Ascending aorta (tissue), 2 donors: ENCODE measurements at regions not wholly inside any gene's neighbourhood (a gene's known extent, or its start where the extent isn't known, plus 50 kb on each side); places are given as distances from the start of the nearest gene placed in this dataset.
"Not testable (repeated sequence)": the region's sequence is repeated elsewhere in the genome, so short reads cannot be mapped to it uniquely, and the experiment has no call there.

Experiments
- DNase-seq, 2 donors: peaks; one replicate each; pipeline ENCODE4 v3.0.0-alpha.2; 2019; ENCODE audit warnings: low spot score in 2 of 2
- H3K27ac ChIP-seq, 2 donors: fragments of 200-600 bp; sonication (generic); one replicate each; pipeline ENCODE4 v1.5.1; 2016 to 2017; ENCODE audit warnings: mild to moderate bottlenecking in 1 of 2
- H3K27me3 ChIP-seq: fragments of 200-600 bp; sonication (generic); one replicate; pipeline ENCODE4 v1.5.1; 2017
- H3K36me3 ChIP-seq, 2 donors: fragments of 200-600 bp; sonication (generic); one replicate each; pipeline ENCODE4 v1.5.1; 2016
- H3K4me1 ChIP-seq, 2 donors: fragments of 200-600 bp; sonication (generic); one replicate each; pipeline ENCODE4 v1.5.1; 2016 to 2017; ENCODE audit warnings: mild to moderate bottlenecking in 1 of 2
- H3K4me3 ChIP-seq, 2 donors: fragments of 200-600 bp; sonication (generic); one replicate each; pipeline ENCODE4 v1.5.1; 2016 to 2017; ENCODE audit warnings: mild to moderate bottlenecking in 1 of 2
- H3K9me3 ChIP-seq, 2 donors: fragments of 200-600 bp; sonication (generic); one replicate each; pipeline ENCODE4 v1.5.1; 2016
- CTCF ChIP-seq, 3 experiments: fragments of 200-600 bp in 2 of 3; fragments of 450-650 bp in 1 of 3; sonication (generic) in 2 of 3; IDR thresholded peaks; one replicate each; pipeline ENCODE4 v1.5.1; 2016 to 2019; ENCODE audit warnings: antibody characterized with exemption in 3 of 3, mild to moderate bottlenecking in 1 of 3, moderate library complexity in 1 of 3
- intact Hi-C: fragments of 100-400 bp; cut with DNase I; formaldehyde crosslinking; loops from one replicate; pipeline ENCODE4 v1.15.1; 2023

- Histone ChIP-seq H3K27ac (no peak overlapping the region), H3K4me1 (no peaks in the 10 kb centered on the region), H3K4me3 (no peak overlapping the region), H3K36me3 (no peaks in the 10 kb centered on the region), H3K27me3 (no peaks in the 10 kb centered on the region), H3K9me3 (peaks cover 14 to 19% of the 10 kb centered on the region in 2 donors)
- intact Hi-C loops: no loop called here
- DNase-seq: no peak
- TF ChIP-seq CTCF (IDR thresholded peaks at IDR 0.05): no peak
Observed at GRCh38 chr1:229736376-229736775, 110.3 kb downstream of the URB2 start.

- H3K4me3 ChIP-seq, intact Hi-C loops, H3K36me3 ChIP-seq, H3K27ac ChIP-seq, H3K27me3 ChIP-seq, DNase-seq, H3K4me1 ChIP-seq: not testable (repeated sequence)
- peaks cover 0 to 14% of the 10 kb centered on the region in 2 donors for H3K9me3 ChIP-seq
Observed at GRCh38 chr1:229742614-229743013, 116.6 kb downstream of the URB2 start.

GRCh38 chr1:229749992-229750391 is 123.9 kb downstream of the URB2 start:
- no peaks in the 10 kb centered on the region for H3K36me3 ChIP-seq
- no peak for DNase-seq
- no peak overlapping the region for H3K4me3 ChIP-seq
- H3K9me3 ChIP-seq: no peaks in the 10 kb centered on the region
- H3K4me1 ChIP-seq: no peaks in the 10 kb centered on the region
- TF ChIP-seq CTCF (IDR thresholded peaks at IDR 0.05): no peak
- no peaks in the 10 kb centered on the region for H3K27me3 ChIP-seq
- intact Hi-C loops: no loop called here
- no peak overlapping the region for H3K27ac ChIP-seq

- DNase-seq: no peak
- intact Hi-C loops: no loop called here
- Histone ChIP-seq H3K4me1 (no peaks in the 10 kb centered on the region), H3K9me3 (no peaks in the 10 kb centered on the region), H3K36me3 (no peaks in the 10 kb centered on the region), H3K4me3 (no peak overlapping the region), H3K27ac (no peak overlapping the region), H3K27me3 (no peaks in the 10 kb centered on the region)
- TF ChIP-seq CTCF (IDR thresholded peaks at IDR 0.05): no peak
Observed at GRCh38 chr1:229751610-229752009, 125.6 kb downstream of the URB2 start.

- H3K4me3 ChIP-seq: no peak overlapping the region
- DNase-seq: no peak
- H3K27ac ChIP-seq: no peak overlapping the region
- H3K36me3 ChIP-seq: no peaks in the 10 kb centered on the region
- H3K27me3 ChIP-seq: no peaks in the 10 kb centered on the region
- no peaks in the 10 kb centered on the region for H3K4me1 ChIP-seq
- no peaks in the 10 kb centered on the region for H3K9me3 ChIP-seq
- intact Hi-C loops: no loop called here
- no peak for TF ChIP-seq CTCF (IDR thresholded peaks at IDR 0.05)
Observed at GRCh38 chr1:229752679-229753078, 126.6 kb downstream of the URB2 start.

GRCh38 chr1:229753764-229754551 is 127.9 kb downstream of the URB2 start:
- TF ChIP-seq CTCF (IDR thresholded peaks at IDR 0.05): no peak
- Histone ChIP-seq H3K27me3 (no peaks in the 10 kb centered on the region), H3K36me3 (no peaks in the 10 kb centered on the region), H3K9me3 (no peaks in the 10 kb centered on the region), H3K4me1 (no peaks in the 10 kb centered on the region), H3K27ac (no peak overlapping the region), H3K4me3 (no peak overlapping the region)
- no peak for DNase-seq
- intact Hi-C loops: no loop called here
